T-cell (primary cell): ENCODE measurements at regions not wholly inside any gene's neighbourhood (a gene's known extent, or its start where the extent isn't known, plus 50 kb on each side); places are given as distances from the start of the nearest gene placed in this dataset.

Source experiments
- ATAC-seq, 4 experiments: fragments of 200-7000 bp in 3 of 4; fragments of 150-1000 bp in 1 of 4; cut with Tn5 transposase; replicated peaks in 1 of 4; 1 replicate in 3 of 4; 2 replicates in 1 of 4; pipeline ENCODE4 v1.10.0; 2021; ENCODE audit warnings: moderate library complexity in 3 of 4, mild to moderate bottlenecking in 2 of 4, moderate number of reproducible peaks in 1 of 4
- CTCF ChIA-PET, 2 donors: fragments of 300-600 bp; sonication (Branson Sonifier 250); formaldehyde crosslinking; loops; one replicate each; lab custom pipeline; 2022; ENCODE audit warnings: antibody characterized with exemption in 2 of 2; lab: Charles Lee
- POLR2A ChIA-PET, 2 donors: fragments of 300-600 bp; sonication (Branson Sonifier 250); formaldehyde crosslinking; loops; one replicate each; lab custom pipeline; 2022; ENCODE audit warnings: antibody characterized with exemption in 2 of 2; lab: Charles Lee
- DNase-seq, 35 experiments: peaks; one replicate each; pipeline versions ENCODE4 v3.0.0 to v3.0.0-alpha.2; 2013 to 2023
- H3K27ac ChIP-seq: one replicate; pipeline ENCODE4 v1.5.1; 2013; ENCODE audit warnings: low read length
- H3K27me3 ChIP-seq, 2 experiments: replicated peaks in 1 of 2; 1 replicate in 1 of 2; 2 replicates in 1 of 2; pipeline versions ENCODE4 v1.6.1 to v1.7.0; 2013; ENCODE audit warnings: low read length in 1 of 2, mixed read lengths in 1 of 2; ENCODE audit not compliant: control insufficient read depth in 2 of 2, insufficient read depth in 2 of 2; ENCODE audit errors: extremely low read depth in 1 of 2
- H3K36me3 ChIP-seq, 2 donors: 1 replicate in 1 of 2; 2 replicates in 1 of 2; pipeline versions ENCODE4 v1.6.1 to v1.7.0; 2013; ENCODE audit warnings: low read length in 1 of 2; ENCODE audit not compliant: control insufficient read depth in 2 of 2, insufficient read depth in 1 of 2; ENCODE audit errors: extremely low read depth in 1 of 2
- H3K4me1 ChIP-seq, 2 experiments: 1 replicate in 1 of 2; 2 replicates in 1 of 2; pipeline versions ENCODE4 v1.6.1 to v1.7.0; 2013; ENCODE audit warnings: low read length in 2 of 2, mixed read lengths in 1 of 2; ENCODE audit not compliant: insufficient read depth in 2 of 2, control insufficient read depth in 1 of 2; ENCODE audit errors: extremely low read depth in 1 of 2
- H3K4me3 ChIP-seq, 2 donors: 1 replicate in 1 of 2; 2 replicates in 1 of 2; pipeline versions ENCODE4 v1.5.1 to v1.7.0; 2013; ENCODE audit warnings: mild to moderate bottlenecking in 2 of 2, low read length in 1 of 2, moderate library complexity in 1 of 2; ENCODE audit not compliant: control insufficient read depth in 1 of 2; ENCODE audit errors: extremely low read depth in 1 of 2
- H3K9me3 ChIP-seq: 2 replicates; pipeline ENCODE4 v1.7.0; 2013
- H3K27ac Mint-ChIP-seq, 2 donors: one replicate each; pipeline ENCODE4 v1.8.0; 2020 to 2021; ENCODE audit warnings: mild to moderate bottlenecking in 2 of 2, mixed read lengths in 2 of 2
- H3K27me3 Mint-ChIP-seq, 2 donors: one replicate each; pipeline ENCODE4 v1.8.0; 2021 to 2022; ENCODE audit warnings: mixed read lengths in 2 of 2
- H3K36me3 Mint-ChIP-seq: one replicate; pipeline ENCODE4 v1.8.0; 2021; ENCODE audit warnings: mixed read lengths
- H3K4me1 Mint-ChIP-seq, 3 donors: one replicate each; pipeline ENCODE4 v1.8.0; 2020 to 2022; ENCODE audit warnings: mixed read lengths in 3 of 3, mild to moderate bottlenecking in 1 of 3
- H3K4me3 Mint-ChIP-seq, 3 donors: one replicate each; pipeline ENCODE4 v1.8.0; 2020 to 2022; ENCODE audit warnings: mild to moderate bottlenecking in 3 of 3, mixed read lengths in 3 of 3, moderate library complexity in 3 of 3
- H3K9me3 Mint-ChIP-seq, 3 donors: one replicate each; pipeline ENCODE4 v1.8.0; 2020 to 2022; ENCODE audit warnings: mixed read lengths in 3 of 3
- WGBS: methylation state at CpG from one replicate; pipeline ENCODE4 v1.1.5; 2013; ENCODE audit warnings: missing lambda C conversion rate; ENCODE audit not compliant: insufficient coverage; 5-methylcytosine and 5-hydroxymethylcytosine counted together

DNA sequence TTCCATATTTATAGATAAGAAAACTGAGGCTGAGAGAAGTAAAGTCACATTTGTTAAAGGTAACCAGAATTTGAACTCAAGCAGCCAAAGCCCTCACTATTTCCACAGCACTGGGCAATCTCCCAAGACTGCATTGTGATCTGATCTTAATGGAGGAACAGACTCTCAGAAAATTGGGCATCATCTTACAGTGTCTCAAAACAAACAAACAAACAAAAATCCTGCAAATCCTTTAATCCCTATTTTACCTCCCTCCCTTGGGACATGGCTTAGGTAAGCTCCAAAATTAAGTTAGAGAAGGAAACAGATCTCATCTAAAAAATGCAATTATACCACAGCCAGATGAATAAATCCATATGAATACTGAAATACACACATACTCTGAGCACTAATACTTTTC is 57.5 kb downstream of the FHIP2A start:
- H3K36me3 Mint-ChIP-seq = no peaks in the 10 kb centered on the region
- CTCF ChIA-PET = interaction anchor here (0.7 to 1.6 kb wide), 5 partner anchors 8 to 575 kb away, joined by 3 to 5 read pairs (median 4); no protein-coding TSS in a partner anchor
- DNase-seq (no peak), ATAC-seq (no peak)
- peaks cover 11 to 33% (median 15%) of the 10 kb centered on the region in 3 donors for H3K4me1 Mint-ChIP-seq
- no peak overlapping the region for H3K27ac Mint-ChIP-seq
- POLR2A ChIA-PET = interaction anchor here (0.5 to 0.6 kb wide), 2 partner anchors 410 to 1180 kb away, joined by 5 to 10 read pairs; no protein-coding TSS in a partner anchor
- H3K27me3 Mint-ChIP-seq = peaks cover 34 to 43% of the 10 kb centered on the region in 2 donors
- peaks cover 3 to 7% of the 10 kb centered on the region in 2 experiments for H3K4me1 ChIP-seq
- no peak overlapping the region for H3K4me3 ChIP-seq
- H3K9me3 Mint-ChIP-seq = no peaks in the 10 kb centered on the region
- no peak overlapping the region for H3K27ac ChIP-seq
- H3K4me3 Mint-ChIP-seq = no peak overlapping the region
- H3K27me3 ChIP-seq = peaks cover 0 to 24% of the 10 kb centered on the region in 2 experiments
- H3K36me3 ChIP-seq = no peaks in the 10 kb centered on the region
- H3K9me3 ChIP-seq = no peaks in the 10 kb centered on the region

DNA sequence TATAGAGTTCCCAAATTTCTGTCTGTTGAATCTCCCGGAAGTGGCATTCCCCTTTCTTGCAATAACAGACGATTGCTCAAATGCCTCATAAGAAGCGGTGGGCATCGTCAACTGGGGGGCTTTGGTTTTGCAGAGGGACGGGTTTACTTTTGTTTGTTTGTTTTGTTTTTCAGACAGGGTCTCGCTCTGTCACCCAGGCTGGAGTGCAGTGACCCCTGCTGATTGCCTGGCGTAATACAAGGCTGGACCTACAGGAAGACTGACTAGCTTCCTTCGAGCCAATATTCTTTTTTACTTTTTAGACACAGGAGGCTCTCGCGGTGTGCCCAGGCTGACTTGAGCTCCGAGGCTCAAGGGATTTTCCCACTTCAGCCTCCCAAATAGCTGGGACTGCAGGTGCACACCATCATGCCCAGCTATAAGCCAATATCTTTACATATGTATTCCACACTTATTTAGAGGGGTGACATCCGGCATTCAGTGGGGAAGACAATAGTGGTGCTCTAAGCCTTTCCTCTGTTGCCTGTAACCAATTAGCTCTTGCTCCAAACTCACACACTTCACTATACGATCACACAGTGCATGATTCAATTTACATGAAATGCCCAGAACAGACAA is 58.1 kb downstream of the FHIP2A start:
- peak in 18 of 35 experiments; percentile 3 to 52 (median 22) for DNase-seq
- H3K9me3 Mint-ChIP-seq = no peaks in the 10 kb centered on the region
- Histone ChIP-seq H3K9me3 (no peaks in the 10 kb centered on the region), H3K27me3 (peaks cover 0 to 21% of the 10 kb centered on the region in 2 experiments), H3K4me1 (peaks cover 3 to 7% of the 10 kb centered on the region in 2 experiments), H3K27ac (no peak overlapping the region), H3K4me3 (no peak overlapping the region), H3K36me3 (no peaks in the 10 kb centered on the region)
- peaks cover 11 to 32% (median 15%) of the 10 kb centered on the region in 3 donors for H3K4me1 Mint-ChIP-seq
- H3K27me3 Mint-ChIP-seq = peaks cover 29 to 39% of the 10 kb centered on the region in 2 donors
- peak in 3 of 4 experiments; percentile 31 to 54 (median 43) for ATAC-seq
- H3K4me3 Mint-ChIP-seq = no peak overlapping the region
- H3K27ac Mint-ChIP-seq = no peak overlapping the region
- no peaks in the 10 kb centered on the region for H3K36me3 Mint-ChIP-seq
- ChIA-PET POLR2A (no interaction called here), CTCF (interaction anchor here in 1 of 2 donors (1.0 to 1.6 kb wide), 4 partner anchors 7 to 575 kb away, joined by 3 to 5 read pairs (median 4); no protein-coding TSS in a partner anchor)
- 22% methylated on average over 9 of the region's 13 CpGs for WGBS

DNA sequence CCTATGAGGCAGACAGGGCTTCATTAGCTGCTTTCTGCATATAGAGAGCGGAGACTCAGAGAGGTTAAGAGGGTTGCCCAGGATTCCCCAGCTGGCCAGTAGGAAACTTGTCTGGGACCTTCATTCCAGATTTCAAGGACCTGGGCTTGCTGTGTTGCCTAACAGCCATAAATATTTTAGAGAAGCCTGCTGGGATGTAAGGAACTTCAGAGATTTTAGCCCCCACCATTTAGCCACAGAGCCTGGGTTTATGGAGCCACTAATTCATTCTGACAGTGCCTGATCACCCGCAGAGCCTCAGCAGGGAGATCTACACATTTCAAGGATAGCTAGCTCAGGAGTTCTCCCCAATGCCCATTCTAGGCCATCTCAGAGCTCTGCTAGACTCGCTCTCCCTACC is 56.6 kb upstream of the TRUB1 start:
- DNase-seq (no peak), ATAC-seq (no peak)
- Mint-ChIP-seq H3K36me3 (no peaks in the 10 kb centered on the region), H3K9me3 (no peaks in the 10 kb centered on the region), H3K27ac (no peak overlapping the region), H3K27me3 (peaks cover 13 to 24% of the 10 kb centered on the region in 2 donors), H3K4me1 (peaks cover 8 to 15% (median 11%) of the 10 kb centered on the region in 3 donors), H3K4me3 (no peak overlapping the region)
- Histone ChIP-seq H3K9me3 (no peaks in the 10 kb centered on the region), H3K36me3 (no peaks in the 10 kb centered on the region), H3K4me1 (peaks cover 3 to 7% of the 10 kb centered on the region in 2 experiments), H3K27me3 (peaks cover 0 to 6% of the 10 kb centered on the region in 2 experiments), H3K4me3 (no peak overlapping the region), H3K27ac (no peak overlapping the region)
- ChIA-PET CTCF (no interaction called here), POLR2A (no interaction called here)
- 83% methylated on average over 3 of the region's 3 CpGs for WGBS

DNA sequence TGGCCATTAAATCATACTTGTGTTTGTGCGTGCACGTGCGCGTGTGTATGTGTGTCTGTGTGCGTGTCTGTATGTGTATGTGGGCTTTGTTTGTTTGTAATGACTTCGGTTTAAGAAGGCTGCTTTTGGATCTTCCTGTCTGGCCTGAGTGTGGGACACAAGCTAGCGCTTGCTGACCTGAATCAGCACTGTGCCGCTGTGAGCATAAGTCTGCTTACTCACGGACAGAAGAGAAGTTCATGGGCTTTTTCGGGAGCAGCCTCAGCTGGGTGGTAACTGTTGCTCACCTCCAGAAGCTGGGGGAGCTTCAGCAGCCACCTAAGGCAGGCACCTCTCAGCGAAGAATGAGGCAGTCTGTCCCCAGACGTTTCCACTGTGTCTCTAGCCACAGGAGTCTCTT is 56.1 kb upstream of the TRUB1 start:
- ATAC-seq (no peak), DNase-seq (no peak)
- H3K36me3 ChIP-seq = no peaks in the 10 kb centered on the region
- H3K9me3 Mint-ChIP-seq = no peaks in the 10 kb centered on the region
- peaks cover 0 to 2% of the 10 kb centered on the region in 2 experiments for H3K27me3 ChIP-seq
- H3K4me1 Mint-ChIP-seq = peaks cover 8 to 10% (median 10%) of the 10 kb centered on the region in 3 donors
- WGBS = 91% methylated on average over 11 of the region's 12 CpGs
- CTCF ChIA-PET = no interaction called here
- no peak overlapping the region for H3K4me3 ChIP-seq
- peaks cover 3 to 7% of the 10 kb centered on the region in 2 experiments for H3K4me1 ChIP-seq
- H3K27ac ChIP-seq = no peak overlapping the region
- H3K27me3 Mint-ChIP-seq = peaks cover 11 to 19% of the 10 kb centered on the region in 2 donors
- POLR2A ChIA-PET = no interaction called here
- no peaks in the 10 kb centered on the region for H3K9me3 ChIP-seq
- H3K36me3 Mint-ChIP-seq = no peaks in the 10 kb centered on the region
- no peak overlapping the region for H3K27ac Mint-ChIP-seq
- no peak overlapping the region for H3K4me3 Mint-ChIP-seq

DNA sequence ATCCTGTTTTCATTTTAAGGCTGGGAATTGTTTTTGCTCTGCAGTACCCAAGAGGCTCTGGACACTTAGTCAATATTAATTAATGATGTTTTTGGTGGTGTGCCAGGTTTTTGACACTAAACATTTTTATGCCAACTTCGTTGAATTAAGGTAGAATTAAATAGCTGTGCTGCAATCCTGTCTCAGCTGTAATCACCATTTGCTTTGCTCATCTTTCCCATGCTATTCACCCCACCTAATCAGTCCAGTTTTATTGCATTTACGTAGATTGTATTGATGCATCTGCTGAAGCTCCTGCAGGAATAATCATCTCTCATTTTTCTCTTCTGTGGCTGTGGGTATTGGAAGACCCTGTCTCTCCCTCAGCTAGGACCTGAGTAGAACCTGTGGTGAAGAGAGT is 52.6 kb upstream of the TRUB1 start:
- ATAC-seq (no peak), DNase-seq (no peak)
- H3K27me3 Mint-ChIP-seq = peaks cover 10 to 14% of the 10 kb centered on the region in 2 donors
- no peaks in the 10 kb centered on the region for H3K36me3 ChIP-seq
- ChIA-PET CTCF (no interaction called here), POLR2A (no interaction called here)
- H3K4me3 Mint-ChIP-seq = no peak overlapping the region
- no CpG with 5 or more reads among the region's 2 CpGs for WGBS
- H3K4me1 ChIP-seq = no peaks in the 10 kb centered on the region
- no peak overlapping the region for H3K4me3 ChIP-seq
- no peaks in the 10 kb centered on the region for H3K36me3 Mint-ChIP-seq
- no peaks in the 10 kb centered on the region for H3K9me3 Mint-ChIP-seq
- no peaks in the 10 kb centered on the region for H3K9me3 ChIP-seq
- no peak overlapping the region for H3K27ac ChIP-seq
- no peaks in the 10 kb centered on the region for H3K4me1 Mint-ChIP-seq
- no peak overlapping the region for H3K27ac Mint-ChIP-seq
- H3K27me3 ChIP-seq = peaks cover 0 to 4% of the 10 kb centered on the region in 2 experiments
